B cell (primary cell): ENCODE measurements at regions not wholly inside any gene's neighbourhood (a gene's known extent, or its start where the extent isn't known, plus 50 kb on each side); places are given as distances from the start of the nearest gene placed in this dataset.

Experiments
- ATAC-seq: fragments of 200-7000 bp; cut with Tn5 transposase; one replicate; pipeline ENCODE4 v1.10.0; 2021; ENCODE audit warnings: low read depth, mild to moderate bottlenecking, moderate number of reproducible peaks, moderate library complexity
- CTCF ChIA-PET: fragments of 350-600 bp; sonication (Branson Sonifier 250); formaldehyde crosslinking; loops from one replicate; lab custom pipeline; 2021; ENCODE audit warnings: antibody characterized with exemption, inconsistent platforms; lab: Charles Lee
- POLR2A ChIA-PET: fragments of 350-600 bp; sonication (Branson Sonifier 250); formaldehyde crosslinking; loops from one replicate; lab custom pipeline; 2021; ENCODE audit warnings: antibody characterized with exemption; lab: Charles Lee
- DNase-seq: peaks from one replicate; pipeline ENCODE4 v3.0.0; 2013
- H2AFZ ChIP-seq: 2 replicates; pipeline ENCODE4 v1.6.1; 2012; ENCODE audit warnings: mild to moderate bottlenecking, low read depth, low read length; ENCODE audit not compliant: insufficient read depth, poor library complexity, severe bottlenecking
- H3K27ac ChIP-seq, 2 donors: 1 replicate in 1 of 2; 2 replicates in 1 of 2; pipeline ENCODE4 v1.5.1; 2012 to 2013; ENCODE audit warnings: low read length in 2 of 2, mild to moderate bottlenecking in 2 of 2, moderate library complexity in 1 of 2
- H3K27me3 ChIP-seq, 4 experiments: fragments of 200-600 bp in 1 of 4; sonication (generic) in 1 of 4; replicated peaks in 1 of 4; 1 replicate in 2 of 4; 2 replicates in 2 of 4; pipeline versions ENCODE4 v1.6.1 to v1.7.0; 2013 to 2016; ENCODE audit warnings: low read length in 3 of 4, mild to moderate bottlenecking in 2 of 4, mixed read lengths in 1 of 4, moderate library complexity in 1 of 4; ENCODE audit not compliant: insufficient read depth in 4 of 4, control insufficient read depth in 3 of 4; ENCODE audit errors: control extremely low read depth in 1 of 4
- H3K36me3 ChIP-seq, 2 experiments: replicated peaks in 1 of 2; 1 replicate in 1 of 2; 2 replicates in 1 of 2; pipeline versions ENCODE4 v1.6.1 to v1.7.1; 2013; ENCODE audit warnings: low read length in 1 of 2; ENCODE audit not compliant: insufficient read depth in 2 of 2, control insufficient read depth in 1 of 2; ENCODE audit errors: control extremely low read depth in 1 of 2, extremely low read depth in 1 of 2
- H3K4me1 ChIP-seq, 2 donors: fragments of 200-600 bp in 1 of 2; sonication (generic) in 1 of 2; 1 replicate in 1 of 2; 2 replicates in 1 of 2; pipeline versions ENCODE4 v1.5.1 to v1.6.1; 2013 to 2017; ENCODE audit warnings: low read length in 2 of 2; ENCODE audit not compliant: control insufficient read depth in 2 of 2, insufficient read depth in 2 of 2
- H3K4me2 ChIP-seq: replicated peaks from 2 replicates; pipeline ENCODE3; 2012; ENCODE audit warnings: mild to moderate bottlenecking, low read depth, low read length; ENCODE audit not compliant: poor library complexity, severe bottlenecking
- H3K4me3 ChIP-seq, 5 experiments: fragments of 200-600 bp in 1 of 5; sonication (generic) in 1 of 5; 1 replicate in 3 of 5; 2 replicates in 2 of 5; pipeline versions ENCODE4 v1.5.1 to v1.7.0; 2011 to 2016; ENCODE audit warnings: low read length in 4 of 5, mild to moderate bottlenecking in 4 of 5, low read depth in 2 of 5, control low read depth in 1 of 5, moderate library complexity in 1 of 5; ENCODE audit not compliant: insufficient read depth in 1 of 5; ENCODE audit errors: control extremely low read depth in 1 of 5, extremely low read depth in 1 of 5
- H3K79me2 ChIP-seq: fragments of 200-600 bp; sonication (generic); one replicate; pipeline ENCODE4 v1.6.0; 2016; ENCODE audit warnings: low read length; ENCODE audit not compliant: control insufficient read depth, insufficient read depth
- H3K9ac ChIP-seq: fragments of 200-600 bp; sonication (generic); 2 replicates; pipeline ENCODE4 v1.6.1; 2017; ENCODE audit warnings: mild to moderate bottlenecking, low read length, moderate library complexity
- H3K9me3 ChIP-seq, 3 donors: one replicate each; pipeline versions ENCODE4 v1.6.1 to v1.7.1; 2013; ENCODE audit warnings: low read length in 2 of 3; ENCODE audit not compliant: control insufficient read depth in 2 of 3, insufficient read depth in 1 of 3; ENCODE audit errors: control extremely low read depth in 1 of 3
- H4K20me1 ChIP-seq: 2 replicates; pipeline ENCODE4 v1.6.0; 2012; ENCODE audit warnings: mild to moderate bottlenecking, low read length; ENCODE audit not compliant: insufficient read depth, control insufficient read depth, poor library complexity, severe bottlenecking
- H3K27ac Mint-ChIP-seq: one replicate; pipeline ENCODE4 v1.8.0; 2021; ENCODE audit warnings: mixed read lengths
- H3K27me3 Mint-ChIP-seq: one replicate; pipeline ENCODE4 v1.8.0; 2021; ENCODE audit warnings: mixed read lengths
- H3K4me1 Mint-ChIP-seq: one replicate; pipeline ENCODE4 v1.8.0; 2021; ENCODE audit warnings: mixed read lengths
- H3K4me3 Mint-ChIP-seq: one replicate; pipeline ENCODE4 v1.8.0; 2021; ENCODE audit warnings: mixed read lengths
- H3K9me3 Mint-ChIP-seq: one replicate; pipeline ENCODE4 v1.8.0; 2022; ENCODE audit warnings: mixed read lengths; ENCODE audit not compliant: insufficient read depth
- CTCF ChIP-seq: fragments of 200-600 bp; IDR thresholded peaks from one replicate; pipeline ENCODE4 v1.8.0; 2022; ENCODE audit warnings: antibody characterized with exemption, mild to moderate bottlenecking
- EZH2 ChIP-seq: IDR thresholded peaks from 2 replicates; pipeline ENCODE4 v1.6.1; 2012; ENCODE audit warnings: borderline replicate concordance, low read depth, mild to moderate bottlenecking, moderate library complexity, low read length; ENCODE audit not compliant: insufficient read depth, poor library complexity, severe bottlenecking
- WGBS: methylation state at CpG from one replicate; pipeline ENCODE4 v1.1.5; 2013; ENCODE audit warnings: missing lambda C conversion rate; ENCODE audit not compliant: insufficient coverage; 5-methylcytosine and 5-hydroxymethylcytosine counted together
- intact Hi-C: fragments of 100-400 bp; cut with micrococcal nuclease; formaldehyde crosslinking; loops from one replicate; pipeline ENCODE4 v1.10.0; 2022

- H3K4me1 Mint-ChIP-seq: peaks cover 34% of the 10 kb centered on the region
- Histone ChIP-seq H3K9me3 (peaks cover 3 to 5% (median 4%) of the 10 kb centered on the region in 3 donors), H3K27ac (no peak overlapping the region), H3K9ac (no peak overlapping the region), H3K4me1 (peaks cover 33 to 40% of the 10 kb centered on the region in 2 donors), H4K20me1 (no peaks in the 10 kb centered on the region), H3K36me3 (no peaks in the 10 kb centered on the region), H3K27me3 (no peaks in the 10 kb centered on the region), H3K4me2 (peak overlapping the region; percentile 4), H3K4me3 (no peak overlapping the region), H3K79me2 (no peaks in the 10 kb centered on the region), H2AFZ (no peak overlapping the region)
- DNase-seq: peak; percentile 39
- no peak overlapping the region for H3K27ac Mint-ChIP-seq
- no peak for TF ChIP-seq CTCF
- TF ChIP-seq EZH2: no peak
- no peaks in the 10 kb centered on the region for H3K27me3 Mint-ChIP-seq
- ATAC-seq: no peak
- 60% methylated on average over 2 of the region's 5 CpGs for WGBS
- H3K4me3 Mint-ChIP-seq: no peak overlapping the region
- intact Hi-C loops: no loop called here
- ChIA-PET CTCF (no interaction called here), POLR2A (no interaction called here)
- peaks cover 3% of the 10 kb centered on the region for H3K9me3 Mint-ChIP-seq
Observed at GRCh38 chr15:70236341-70237086, 138.8 kb upstream of the TLE3 start.

- no peak overlapping the region for H3K4me3 Mint-ChIP-seq
- TF ChIP-seq EZH2 (no peak), CTCF (no peak)
- Histone ChIP-seq H3K9ac (no peak overlapping the region), H2AFZ (no peak overlapping the region), H3K27ac (no peak overlapping the region), H4K20me1 (no peaks in the 10 kb centered on the region), H3K4me1 (peaks cover 23 to 28% of the 10 kb centered on the region in 2 donors), H3K79me2 (no peaks in the 10 kb centered on the region), H3K4me2 (no peak overlapping the region), H3K9me3 (peaks cover 5 to 9% (median 5%) of the 10 kb centered on the region in 3 donors), H3K27me3 (no peaks in the 10 kb centered on the region), H3K36me3 (no peaks in the 10 kb centered on the region), H3K4me3 (no peak overlapping the region)
- H3K9me3 Mint-ChIP-seq: peaks cover 5% of the 10 kb centered on the region
- peak overlapping the region; percentile 22 for H3K27ac Mint-ChIP-seq
- CTCF ChIA-PET: no interaction called here
- H3K4me1 Mint-ChIP-seq: peaks cover 24% of the 10 kb centered on the region
- H3K27me3 Mint-ChIP-seq: no peaks in the 10 kb centered on the region
- DNase-seq (no peak), ATAC-seq (no peak)
- POLR2A ChIA-PET: no interaction called here
- 100% methylated on average over 5 of the region's 5 CpGs for WGBS
- intact Hi-C loops: no loop called here
Observed at GRCh38 chr15:70235347-70235746, 137.6 kb upstream of the TLE3 start.
